ENCODE measurements at regions not wholly inside any gene's neighbourhood (a gene's known extent, or its start where the extent isn't known, plus 50 kb on each side); places are given as distances from the start of the nearest gene placed in this dataset.

- ChIA-PET CTCF (no interaction called here), POLR2A (no interaction called here)
- DNase-seq (ENCODE audit: extremely low spot score) = no peak
- no peak for TF ChIP-seq CTCF (IDR thresholded peaks at IDR 0.05; ENCODE audit: control extremely low read depth, extremely low read depth, low read depth, missing control alignments)
These were observed 572.2 kb upstream of the LMCD1 start for GRCh38 chr3:7929319-7929889.

- TF ChIP-seq CTCF (IDR thresholded peaks at IDR 0.05; ENCODE audit: control extremely low read depth, extremely low read depth, low read depth, missing control alignments) = no peak
- POLR2A ChIA-PET = no interaction called here
- CTCF ChIA-PET = no interaction called here
- DNase-seq (ENCODE audit: extremely low spot score) = no peak
These were observed 567.3 kb upstream of the LMCD1 start for GRCh38 chr3:7934362-7934761.

GRCh38 chr3:7947930-7948329, 553.7 kb upstream of the LMCD1 start:
- ChIA-PET POLR2A (no interaction called here), CTCF (no interaction called here)
- no peak for TF ChIP-seq CTCF (IDR thresholded peaks at IDR 0.05; ENCODE audit: control extremely low read depth, extremely low read depth, low read depth, missing control alignments)
- no peak for DNase-seq (ENCODE audit: extremely low spot score)

- CTCF ChIA-PET = interaction anchor here (1.7 kb wide), 1 partner anchor 12 kb away, joined by 3 read pairs; no protein-coding TSS in a partner anchor
- no peak for DNase-seq (ENCODE audit: extremely low spot score)
- TF ChIP-seq CTCF (IDR thresholded peaks at IDR 0.05; ENCODE audit: control extremely low read depth, extremely low read depth, low read depth, missing control alignments) = no peak
- POLR2A ChIA-PET = no interaction called here
These were observed 550.7 kb upstream of the LMCD1 start for GRCh38 chr3:7950890-7951289.

GRCh38 chr3:7953449-7954014, 548.1 kb upstream of the LMCD1 start:
- POLR2A ChIA-PET = no interaction called here
- CTCF ChIA-PET = interaction anchor here (0.9 to 1.5 kb wide), 2 partner anchors 13 to 439 kb away, joined by 3 to 5 read pairs; no protein-coding TSS in a partner anchor
- TF ChIP-seq CTCF (IDR thresholded peaks at IDR 0.05; ENCODE audit: control extremely low read depth, extremely low read depth, low read depth, missing control alignments) = no peak
- no peak for DNase-seq (ENCODE audit: extremely low spot score)

GRCh38 chr3:7957024-7957423, 544.6 kb upstream of the LMCD1 start:
- POLR2A ChIA-PET = no interaction called here
- CTCF ChIA-PET = interaction anchor here (1.4 kb wide), 1 partner anchor 22 kb away, joined by 3 read pairs; no protein-coding TSS in a partner anchor
- DNase-seq (ENCODE audit: extremely low spot score) = no peak
- TF ChIP-seq CTCF (IDR thresholded peaks at IDR 0.05; ENCODE audit: control extremely low read depth, extremely low read depth, low read depth, missing control alignments) = no peak

Measured in GM10248 (cell line).